Osteoblast (primary cell): ENCODE measurements at regions not wholly inside any gene's neighbourhood (a gene's known extent, or its start where the extent isn't known, plus 50 kb on each side); places are given as distances from the start of the nearest gene placed in this dataset.

ENCODE experiments used
- DNase-seq: peaks from one replicate; pipeline ENCODE4 v3.0.0; 2011; ENCODE audit warnings: low spot score, mixed read lengths; ENCODE audit not compliant: insufficient read length; ENCODE audit errors: missing footprints
- H2AFZ ChIP-seq: 2 replicates; pipeline ENCODE4 v1.6.0; 2011; ENCODE audit warnings: mild to moderate bottlenecking, low read length
- H3K27ac ChIP-seq: 2 replicates; pipeline ENCODE4 v1.5.1; 2011; ENCODE audit warnings: mild to moderate bottlenecking, low read depth, low read length, moderate library complexity
- H3K27me3 ChIP-seq: 2 replicates; pipeline ENCODE4 v1.6.0; 2012; ENCODE audit warnings: mild to moderate bottlenecking, control low read depth, inconsistent platforms, low read length, moderate library complexity; ENCODE audit not compliant: insufficient read depth
- H3K36me3 ChIP-seq: 2 replicates; pipeline ENCODE4 v1.5.1; 2011; ENCODE audit warnings: mild to moderate bottlenecking, low read length, control low read depth, moderate library complexity; ENCODE audit not compliant: insufficient read depth
- H3K4me1 ChIP-seq: 2 replicates; pipeline ENCODE4 v1.5.1; 2011; ENCODE audit warnings: mild to moderate bottlenecking, low read length, control low read depth, moderate library complexity; ENCODE audit not compliant: insufficient read depth
- H3K4me2 ChIP-seq: 2 replicates; pipeline ENCODE4 v1.6.0; 2011; ENCODE audit warnings: mild to moderate bottlenecking, low read length; ENCODE audit not compliant: insufficient read depth
- H3K4me3 ChIP-seq: fragments of 200-600 bp; sonication (generic); 3 replicates; pipeline ENCODE4 v1.5.1; 2012; ENCODE audit warnings: mild to moderate bottlenecking, low read length, inconsistent platforms; ENCODE audit not compliant: insufficient read depth
- H3K79me2 ChIP-seq: 2 replicates; pipeline ENCODE4 v1.6.0; 2012; ENCODE audit warnings: mild to moderate bottlenecking, low read length, control low read depth, inconsistent platforms; ENCODE audit not compliant: insufficient read depth
- H3K9me3 ChIP-seq: 2 replicates; pipeline ENCODE4 v1.5.1; 2011; ENCODE audit warnings: low read depth, low read length, control low read depth
- H4K20me1 ChIP-seq: 2 replicates; pipeline ENCODE4 v1.6.0; 2012; ENCODE audit warnings: mild to moderate bottlenecking, low read length, control low read depth; ENCODE audit not compliant: insufficient read depth
- CTCF ChIP-seq: IDR thresholded peaks from 2 replicates; pipeline ENCODE4 v1.5.1; 2011; ENCODE audit warnings: mild to moderate bottlenecking, low read depth, low read length, moderate library complexity; ENCODE audit errors: extremely low read depth

DNA sequence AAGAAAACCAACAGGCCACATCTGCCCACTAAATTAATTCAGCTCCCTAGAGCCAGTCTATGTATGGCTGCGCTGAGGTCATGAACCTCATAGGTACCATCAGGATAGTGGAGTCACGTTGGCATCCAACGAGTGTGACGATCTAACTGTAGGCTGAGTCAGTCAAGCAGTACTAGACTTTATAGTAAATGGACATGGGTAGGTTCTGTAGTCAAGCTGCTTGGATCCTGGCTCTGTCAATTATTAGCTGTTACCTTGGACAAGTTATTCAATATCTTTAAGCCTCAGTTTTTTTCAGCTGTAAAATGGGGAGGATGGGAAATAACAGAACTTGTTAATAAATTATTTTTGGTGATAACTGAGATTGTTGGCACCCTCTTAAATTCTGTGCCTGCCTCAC lies 432.4 kb upstream of the RASGEF1B start:
- no peak for TF ChIP-seq CTCF
- Histone ChIP-seq H3K4me2 (no peak overlapping the region), H3K4me3 (no peak overlapping the region), H3K4me1 (no peaks in the 10 kb centered on the region), H2AFZ (no peak overlapping the region), H4K20me1 (no peaks in the 10 kb centered on the region), H3K9me3 (no peaks in the 10 kb centered on the region), H3K79me2 (no peaks in the 10 kb centered on the region), H3K36me3 (no peaks in the 10 kb centered on the region), H3K27me3 (no peaks in the 10 kb centered on the region), H3K27ac (no peak overlapping the region)
- no peak for DNase-seq

GRCh38 chr4:81903212-81903611 lies 431.5 kb upstream of the RASGEF1B start:
- no peak overlapping the region for H3K4me3 ChIP-seq
- no peaks in the 10 kb centered on the region for H4K20me1 ChIP-seq
- H3K4me1 ChIP-seq, result no peaks in the 10 kb centered on the region
- H3K27ac ChIP-seq, result no peak overlapping the region
- H3K4me2 ChIP-seq, result no peak overlapping the region
- H3K27me3 ChIP-seq, result no peaks in the 10 kb centered on the region
- no peak overlapping the region for H2AFZ ChIP-seq
- no peaks in the 10 kb centered on the region for H3K9me3 ChIP-seq
- H3K79me2 ChIP-seq, result no peaks in the 10 kb centered on the region
- no peak for DNase-seq
- no peaks in the 10 kb centered on the region for H3K36me3 ChIP-seq
- TF ChIP-seq CTCF, result no peak

- TF ChIP-seq CTCF, result no peak
- Histone ChIP-seq H3K4me1 (no peaks in the 10 kb centered on the region), H4K20me1 (no peaks in the 10 kb centered on the region), H3K4me2 (no peak overlapping the region), H3K79me2 (no peaks in the 10 kb centered on the region), H3K27ac (no peak overlapping the region), H2AFZ (no peak overlapping the region), H3K27me3 (no peaks in the 10 kb centered on the region), H3K4me3 (no peak overlapping the region), H3K36me3 (no peaks in the 10 kb centered on the region), H3K9me3 (no peaks in the 10 kb centered on the region)
- DNase-seq, result no peak
Measured at GRCh38 chr4:81898862-81899504, 427.3 kb upstream of the RASGEF1B start.

DNA sequence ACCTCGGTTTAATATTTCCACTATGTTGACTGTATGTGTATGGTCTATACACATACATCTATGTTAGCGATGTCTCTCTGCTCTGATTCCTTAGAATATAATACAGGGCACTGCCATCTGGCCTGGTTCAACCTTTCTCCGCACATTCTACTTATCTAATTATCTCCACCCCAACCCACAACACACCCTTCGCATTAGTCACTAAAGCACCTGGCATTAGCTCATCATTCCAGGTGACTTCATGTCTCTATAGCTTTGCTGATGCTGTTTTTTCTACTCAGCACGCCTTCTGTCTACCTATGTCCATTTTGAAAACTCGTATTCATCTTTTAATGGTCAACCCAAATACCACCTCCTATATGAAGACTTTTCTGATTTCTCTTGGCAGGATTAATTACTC lies 425.2 kb upstream of the RASGEF1B start:
- no peak for TF ChIP-seq CTCF
- Histone ChIP-seq H3K27ac (no peak overlapping the region), H3K27me3 (no peaks in the 10 kb centered on the region), H3K4me2 (no peak overlapping the region), H3K79me2 (no peaks in the 10 kb centered on the region), H3K4me1 (no peaks in the 10 kb centered on the region), H3K4me3 (no peak overlapping the region), H4K20me1 (no peaks in the 10 kb centered on the region), H2AFZ (no peak overlapping the region), H3K9me3 (no peaks in the 10 kb centered on the region), H3K36me3 (no peaks in the 10 kb centered on the region)
- no peak for DNase-seq
